Dedifferentiated amniotic fluid mesenchymal stem cell (primary cell): ENCODE measurements at regions not wholly inside any gene's neighbourhood (a gene's known extent, or its start where the extent isn't known, plus 50 kb on each side); places are given as distances from the start of the nearest gene placed in this dataset.

Experiments
- DNase-seq: peaks from one replicate; pipeline ENCODE4 v3.0.0-alpha.2; 2016; ENCODE audit errors: extremely low spot score

- no peak for DNase-seq
These were observed 79.5 kb upstream of the DSEL start for GRCh38 chr18:67596003-67596402.

- peak; percentile 41 for DNase-seq
These were observed 74.1 kb upstream of the DSEL start for GRCh38 chr18:67590571-67591141.

- DNase-seq = no peak
These were observed 72.8 kb upstream of the DSEL start for GRCh38 chr18:67589325-67589724.

GRCh38 chr18:67586101-67586500 is 69.6 kb upstream of the DSEL start:
- no peak for DNase-seq

- no peak for DNase-seq
These were observed 67.1 kb upstream of the DSEL start for GRCh38 chr18:67583621-67584020.

GRCh38 chr18:67582488-67582887 is 66.0 kb upstream of the DSEL start:
- no peak for DNase-seq

- no peak for DNase-seq
These were observed 64.7 kb upstream of the DSEL start for GRCh38 chr18:67581178-67581577.

GRCh38 chr18:67577386-67577785 is 60.9 kb upstream of the DSEL start:
- no peak for DNase-seq

- no peak for DNase-seq
These were observed 58.2 kb upstream of the DSEL start for GRCh38 chr18:67574749-67575148.

GRCh38 chr18:67568166-67568565 is 51.6 kb upstream of the DSEL start:
- no peak for DNase-seq
